Activated CD4-positive, alpha-beta memory T cell treated with anti-CD3 and anti-CD28 coated beads for 36 hours (primary cell): ENCODE measurements at regions not wholly inside any gene's neighbourhood (a gene's known extent, or its start where the extent isn't known, plus 50 kb on each side); places are given as distances from the start of the nearest gene placed in this dataset.

ENCODE experiments used
- CTCF ChIA-PET: fragments of 350-600 bp; sonication (Branson Sonifier 250); formaldehyde crosslinking; loops from one replicate; lab custom pipeline; 2021; ENCODE audit warnings: antibody characterized with exemption, inconsistent platforms; lab: Charles Lee
- POLR2A ChIA-PET: fragments of 350-600 bp; sonication (Branson Sonifier 250); formaldehyde crosslinking; loops from one replicate; lab custom pipeline; 2021; ENCODE audit warnings: antibody characterized with exemption; lab: Charles Lee
- DNase-seq: peaks from one replicate; pipeline ENCODE4 v3.0.0-alpha.2; 2020
- H3K27ac Mint-ChIP-seq: one replicate; pipeline ENCODE4 v1.8.0; 2021; ENCODE audit warnings: mixed read lengths
- H3K27me3 Mint-ChIP-seq: one replicate; pipeline ENCODE4 v1.8.0; 2021; ENCODE audit warnings: mixed read lengths
- H3K36me3 Mint-ChIP-seq: one replicate; pipeline ENCODE4 v1.8.0; 2021; ENCODE audit warnings: mixed read lengths
- H3K4me1 Mint-ChIP-seq: one replicate; pipeline ENCODE4 v1.8.0; 2021; ENCODE audit warnings: low read depth, mixed read lengths
- H3K4me3 Mint-ChIP-seq: one replicate; pipeline ENCODE4 v1.8.0; 2021; ENCODE audit warnings: mild to moderate bottlenecking, mixed read lengths
- H3K9me3 Mint-ChIP-seq: one replicate; pipeline ENCODE4 v1.8.0; 2021; ENCODE audit warnings: mixed read lengths
- intact Hi-C: fragments of 100-400 bp; cut with micrococcal nuclease; formaldehyde crosslinking; loops from one replicate; pipeline ENCODE4 v1.15.1; 2023

DNA sequence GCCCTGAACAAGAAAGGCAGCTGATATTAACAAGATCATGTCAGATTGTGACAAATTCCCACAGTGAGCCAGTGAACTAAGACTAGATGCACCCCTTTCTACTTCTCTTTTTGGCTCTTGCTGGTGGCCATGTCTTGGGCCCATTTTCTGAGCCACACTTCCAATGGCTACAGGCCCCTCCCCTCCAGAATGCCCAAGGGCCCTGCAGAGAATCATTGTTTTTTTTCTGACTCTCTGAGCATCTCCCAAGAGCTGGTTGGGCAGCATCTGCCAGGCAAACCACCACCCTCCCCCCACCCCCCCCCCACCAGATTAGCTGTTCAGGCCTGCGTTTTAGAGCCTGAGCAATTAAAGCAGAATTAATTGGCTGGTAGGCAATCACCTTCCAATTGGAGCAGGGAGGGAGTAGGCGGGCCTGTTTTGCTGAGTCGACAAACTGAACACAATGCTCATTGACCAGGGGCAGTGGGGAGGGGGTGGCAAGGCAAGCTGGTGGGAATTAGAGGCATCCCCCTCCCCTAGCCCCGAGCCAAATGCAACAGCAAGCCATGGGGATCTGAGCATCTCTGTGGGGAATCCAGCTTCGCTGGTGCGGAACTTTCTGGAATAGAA is 541.4 kb downstream of the MN1 start:
- peaks cover 6% of the 10 kb centered on the region for H3K27me3 Mint-ChIP-seq
- intact Hi-C loops: no loop called here
- DNase-seq: no peak
- H3K9me3 Mint-ChIP-seq: peaks cover 13% of the 10 kb centered on the region
- POLR2A ChIA-PET: no interaction called here
- no peak overlapping the region for H3K27ac Mint-ChIP-seq
- no peaks in the 10 kb centered on the region for H3K4me1 Mint-ChIP-seq
- CTCF ChIA-PET: no interaction called here
- H3K36me3 Mint-ChIP-seq: peaks cover 4% of the 10 kb centered on the region
- no peak overlapping the region for H3K4me3 Mint-ChIP-seq

- no peak overlapping the region for H3K27ac Mint-ChIP-seq
- H3K9me3 Mint-ChIP-seq: no peaks in the 10 kb centered on the region
- H3K4me3 Mint-ChIP-seq: no peak overlapping the region
- ChIA-PET POLR2A (no interaction called here), CTCF (no interaction called here)
- H3K27me3 Mint-ChIP-seq: peaks cover 6% of the 10 kb centered on the region
- H3K4me1 Mint-ChIP-seq: no peaks in the 10 kb centered on the region
- intact Hi-C loops: no loop called here
- no peaks in the 10 kb centered on the region for H3K36me3 Mint-ChIP-seq
- no peak for DNase-seq
Observed at GRCh38 chr22:27262361-27262760, 539.2 kb downstream of the MN1 start.

- H3K27me3 Mint-ChIP-seq: peaks cover 4% of the 10 kb centered on the region
- H3K36me3 Mint-ChIP-seq: no peaks in the 10 kb centered on the region
- no peaks in the 10 kb centered on the region for H3K4me1 Mint-ChIP-seq
- no peak for DNase-seq
- H3K27ac Mint-ChIP-seq: no peak overlapping the region
- CTCF ChIA-PET: no interaction called here
- H3K9me3 Mint-ChIP-seq: no peaks in the 10 kb centered on the region
- no peak overlapping the region for H3K4me3 Mint-ChIP-seq
- POLR2A ChIA-PET: no interaction called here
- intact Hi-C loops: no loop called here
Observed at GRCh38 chr22:27264184-27264583, 537.4 kb downstream of the MN1 start.

- no peak for DNase-seq
- H3K27me3 Mint-ChIP-seq: peaks cover 10% of the 10 kb centered on the region
- H3K9me3 Mint-ChIP-seq: no peaks in the 10 kb centered on the region
- ChIA-PET CTCF (no interaction called here), POLR2A (no interaction called here)
- no peaks in the 10 kb centered on the region for H3K36me3 Mint-ChIP-seq
- intact Hi-C loops: no loop called here
- H3K27ac Mint-ChIP-seq: no peak overlapping the region
- no peak overlapping the region for H3K4me3 Mint-ChIP-seq
- no peaks in the 10 kb centered on the region for H3K4me1 Mint-ChIP-seq
Observed at GRCh38 chr22:27267145-27267544, 534.4 kb downstream of the MN1 start.

DNA sequence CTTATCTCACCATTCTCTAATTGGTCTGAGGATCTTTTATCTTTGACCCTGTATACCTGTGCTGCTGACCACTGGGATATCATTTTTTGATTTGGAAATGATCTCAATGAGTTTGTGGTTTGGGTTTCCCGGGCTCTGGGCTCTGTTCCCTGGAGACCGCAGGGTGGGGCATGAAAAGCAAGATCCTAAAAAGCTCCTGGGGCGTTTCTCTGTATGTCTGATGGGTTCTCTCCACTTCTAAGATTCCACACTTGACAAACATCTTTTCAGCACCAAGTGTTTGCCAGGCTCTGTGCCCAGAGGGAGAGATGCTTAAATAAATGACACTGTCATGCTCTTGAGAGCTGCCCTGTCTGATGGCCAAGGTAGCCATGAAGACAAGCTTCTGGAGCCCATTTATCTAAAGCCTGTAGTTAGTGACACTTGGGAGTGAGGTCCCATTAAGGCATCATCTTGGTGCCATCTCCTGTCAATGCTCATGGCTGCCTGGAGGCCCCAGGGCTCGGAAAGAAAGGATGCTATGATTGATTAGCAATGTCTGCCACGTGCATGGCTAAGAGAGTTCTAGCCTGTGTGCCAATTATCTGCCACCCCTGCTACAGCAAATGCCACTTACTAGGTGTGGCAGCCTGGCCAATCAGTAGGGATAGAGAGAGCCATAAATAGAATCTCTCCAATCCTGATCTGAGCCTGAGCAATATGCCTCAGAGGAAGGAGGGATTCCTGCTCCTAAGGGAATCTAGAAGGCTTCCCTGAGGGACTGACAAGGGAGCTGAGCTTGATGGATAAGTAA is 531.6 kb downstream of the MN1 start:
- peaks cover 11% of the 10 kb centered on the region for H3K27me3 Mint-ChIP-seq
- POLR2A ChIA-PET: no interaction called here
- H3K36me3 Mint-ChIP-seq: no peaks in the 10 kb centered on the region
- no peak for DNase-seq
- no peak overlapping the region for H3K4me3 Mint-ChIP-seq
- no peaks in the 10 kb centered on the region for H3K9me3 Mint-ChIP-seq
- intact Hi-C loops: no loop called here
- H3K27ac Mint-ChIP-seq: no peak overlapping the region
- CTCF ChIA-PET: no interaction called here
- H3K4me1 Mint-ChIP-seq: no peaks in the 10 kb centered on the region

- POLR2A ChIA-PET: no interaction called here
- Mint-ChIP-seq H3K36me3 (no peaks in the 10 kb centered on the region), H3K27me3 (peaks cover 11% of the 10 kb centered on the region), H3K27ac (no peak overlapping the region), H3K9me3 (no peaks in the 10 kb centered on the region), H3K4me3 (no peak overlapping the region), H3K4me1 (no peaks in the 10 kb centered on the region)
- DNase-seq: no peak
- CTCF ChIA-PET: no interaction called here
- intact Hi-C loops: no loop called here
Observed at GRCh38 chr22:27270818-27271510, 530.6 kb downstream of the MN1 start.

- no peak for DNase-seq
- Mint-ChIP-seq H3K4me3 (no peak overlapping the region), H3K27ac (no peak overlapping the region), H3K9me3 (no peaks in the 10 kb centered on the region), H3K27me3 (peaks cover 13% of the 10 kb centered on the region), H3K36me3 (no peaks in the 10 kb centered on the region), H3K4me1 (no peaks in the 10 kb centered on the region)
- ChIA-PET CTCF (no interaction called here), POLR2A (no interaction called here)
- intact Hi-C loops: no loop called here
Observed at GRCh38 chr22:27273436-27273835, 528.1 kb downstream of the MN1 start.

- Mint-ChIP-seq H3K36me3 (no peaks in the 10 kb centered on the region), H3K4me1 (no peaks in the 10 kb centered on the region), H3K9me3 (no peaks in the 10 kb centered on the region), H3K4me3 (no peak overlapping the region), H3K27me3 (peaks cover 13% of the 10 kb centered on the region), H3K27ac (no peak overlapping the region)
- ChIA-PET CTCF (no interaction called here), POLR2A (no interaction called here)
- intact Hi-C loops: no loop called here
- DNase-seq: no peak
Observed at GRCh38 chr22:27273853-27274252, 527.7 kb downstream of the MN1 start.

GRCh38 chr22:27274770-27275449 is 526.6 kb downstream of the MN1 start:
- intact Hi-C loops: no loop called here
- H3K4me3 Mint-ChIP-seq: no peak overlapping the region
- H3K36me3 Mint-ChIP-seq: no peaks in the 10 kb centered on the region
- no peaks in the 10 kb centered on the region for H3K9me3 Mint-ChIP-seq
- CTCF ChIA-PET: no interaction called here
- no peak overlapping the region for H3K27ac Mint-ChIP-seq
- no peaks in the 10 kb centered on the region for H3K4me1 Mint-ChIP-seq
- peaks cover 13% of the 10 kb centered on the region for H3K27me3 Mint-ChIP-seq
- POLR2A ChIA-PET: no interaction called here
- DNase-seq: no peak

DNA sequence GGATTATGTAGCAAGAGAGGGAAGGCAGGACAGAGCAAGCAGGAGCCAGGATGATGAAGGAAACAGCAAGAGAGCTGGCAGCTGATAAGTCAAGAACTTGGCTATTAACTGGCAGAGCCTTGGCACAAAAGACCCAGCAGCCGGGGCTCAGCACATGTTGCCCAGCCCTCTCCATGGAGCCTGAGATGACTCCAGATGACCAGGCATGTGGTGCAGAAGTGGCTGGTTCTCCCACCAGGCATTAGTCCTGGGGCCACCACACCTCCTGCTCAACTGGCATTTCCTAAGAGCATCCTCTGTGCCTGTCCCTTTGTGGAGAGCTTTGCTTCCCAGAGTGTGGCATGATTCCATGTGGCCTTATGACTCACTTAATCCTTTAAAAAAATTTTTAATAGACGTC is 522.6 kb downstream of the MN1 start:
- ChIA-PET CTCF (no interaction called here), POLR2A (no interaction called here)
- DNase-seq: no peak
- Mint-ChIP-seq H3K27me3 (peaks cover 4% of the 10 kb centered on the region), H3K4me1 (no peaks in the 10 kb centered on the region), H3K36me3 (no peaks in the 10 kb centered on the region), H3K9me3 (peaks cover 10% of the 10 kb centered on the region), H3K27ac (no peak overlapping the region), H3K4me3 (no peak overlapping the region)
- intact Hi-C loops: no loop called here

DNA sequence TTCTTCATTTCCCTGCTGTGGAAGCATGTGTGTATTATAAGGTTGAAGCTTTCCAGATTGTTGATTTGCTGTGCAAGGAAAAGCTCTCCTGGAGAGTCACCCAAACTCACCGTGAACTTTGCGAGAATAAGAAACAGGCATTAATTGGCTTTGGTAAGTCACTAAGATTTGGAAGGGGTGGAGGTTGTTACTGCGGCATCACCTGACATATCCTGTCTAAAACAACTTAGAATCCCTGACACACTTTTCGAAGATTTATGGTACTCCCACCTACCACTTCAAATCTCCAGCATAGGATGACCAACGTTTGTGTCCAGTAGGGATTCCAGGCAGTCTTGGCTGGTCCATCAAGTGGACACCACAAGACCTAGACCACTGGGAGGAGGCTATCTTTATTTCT is 518.3 kb downstream of the MN1 start:
- no peaks in the 10 kb centered on the region for H3K4me1 Mint-ChIP-seq
- intact Hi-C loops: no loop called here
- no peak overlapping the region for H3K4me3 Mint-ChIP-seq
- H3K27ac Mint-ChIP-seq: no peak overlapping the region
- no peaks in the 10 kb centered on the region for H3K36me3 Mint-ChIP-seq
- DNase-seq: no peak
- CTCF ChIA-PET: no interaction called here
- H3K9me3 Mint-ChIP-seq: peaks cover 10% of the 10 kb centered on the region
- POLR2A ChIA-PET: no interaction called here
- H3K27me3 Mint-ChIP-seq: peaks cover 1% of the 10 kb centered on the region

GRCh38 chr22:27283714-27284113 is 517.8 kb downstream of the MN1 start:
- peaks cover 1% of the 10 kb centered on the region for H3K27me3 Mint-ChIP-seq
- H3K9me3 Mint-ChIP-seq: peaks cover 10% of the 10 kb centered on the region
- DNase-seq: no peak
- no peaks in the 10 kb centered on the region for H3K36me3 Mint-ChIP-seq
- H3K27ac Mint-ChIP-seq: no peak overlapping the region
- POLR2A ChIA-PET: no interaction called here
- H3K4me1 Mint-ChIP-seq: no peaks in the 10 kb centered on the region
- intact Hi-C loops: no loop called here
- no peak overlapping the region for H3K4me3 Mint-ChIP-seq
- CTCF ChIA-PET: no interaction called here
